Neuronal stem cell (in vitro differentiated cells): ENCODE measurements at regions not wholly inside any gene's neighbourhood (a gene's known extent, or its start where the extent isn't known, plus 50 kb on each side); places are given as distances from the start of the nearest gene placed in this dataset.

ENCODE experiments used
- DNase-seq: peaks from one replicate; pipeline ENCODE4 v3.0.0-alpha.2; 2013; ENCODE audit warnings: low spot score
- H2AFZ ChIP-seq: one replicate; pipeline ENCODE4 v1.6.1; 2013; ENCODE audit warnings: mild to moderate bottlenecking, low read length, inconsistent platforms
- H2AK5ac ChIP-seq: 2 replicates; pipeline ENCODE4 v1.6.1; 2013; ENCODE audit warnings: low read depth, mild to moderate bottlenecking, inconsistent platforms, low read length, moderate library complexity, mixed read lengths
- H2BK120ac ChIP-seq: 2 replicates; pipeline ENCODE4 v1.6.1; 2013; ENCODE audit warnings: low read depth, mild to moderate bottlenecking, inconsistent platforms, low read length, moderate library complexity, mixed read lengths
- H2BK12ac ChIP-seq: one replicate; pipeline ENCODE4 v1.6.1; 2013; ENCODE audit warnings: low read length, inconsistent platforms
- H2BK15ac ChIP-seq: 2 replicates; pipeline ENCODE4 v1.6.1; 2013; ENCODE audit warnings: mild to moderate bottlenecking, low read length, inconsistent platforms, mixed read lengths
- H2BK5ac ChIP-seq: one replicate; pipeline ENCODE4 v1.6.1; 2013; ENCODE audit warnings: inconsistent platforms, mild to moderate bottlenecking, low read length, moderate library complexity
- H3K14ac ChIP-seq: one replicate; pipeline ENCODE4 v1.6.1; 2013; ENCODE audit warnings: low read length, inconsistent platforms
- H3K18ac ChIP-seq: 2 replicates; pipeline ENCODE4 v1.6.1; 2013; ENCODE audit warnings: low read length, inconsistent platforms
- H3K23ac ChIP-seq: 2 replicates; pipeline ENCODE4 v1.6.1; 2013; ENCODE audit warnings: low read depth, mild to moderate bottlenecking, mixed read lengths, low read length, inconsistent platforms; ENCODE audit not compliant: poor library complexity
- H3K27ac ChIP-seq: replicated peaks from 3 replicates; pipeline ENCODE4 v1.5.1; 2013; ENCODE audit warnings: low read length, inconsistent platforms
- H3K27me3 ChIP-seq, 3 experiments: 2 replicates each; pipeline ENCODE4 v1.6.1; 2013; ENCODE audit warnings: low read length in 3 of 3, mild to moderate bottlenecking in 2 of 3, inconsistent platforms in 1 of 3, low read depth in 1 of 3, mixed read lengths in 1 of 3, moderate library complexity in 1 of 3; ENCODE audit not compliant: control insufficient read depth in 3 of 3, insufficient read depth in 3 of 3
- H3K36me3 ChIP-seq, 2 donors: replicated peaks in 1 of 2; 2 replicates each; pipeline ENCODE4 v1.6.1; 2013; ENCODE audit warnings: low read length in 2 of 2; ENCODE audit not compliant: control insufficient read depth in 2 of 2, insufficient read depth in 2 of 2
- H3K4ac ChIP-seq: 2 replicates; pipeline ENCODE4 v1.6.1; 2013; ENCODE audit warnings: inconsistent platforms, mild to moderate bottlenecking, low read length, moderate library complexity
- H3K4me1 ChIP-seq, 2 donors: 1 replicate in 1 of 2; 2 replicates in 1 of 2; pipeline ENCODE4 v1.6.1; 2013; ENCODE audit warnings: low read length in 2 of 2, low read depth in 1 of 2; ENCODE audit not compliant: control insufficient read depth in 2 of 2, insufficient read depth in 1 of 2
- H3K4me2 ChIP-seq: one replicate; pipeline ENCODE4 v1.6.1; 2013; ENCODE audit warnings: mild to moderate bottlenecking, low read length, inconsistent platforms; ENCODE audit not compliant: insufficient read depth, poor library complexity, severe bottlenecking
- H3K4me3 ChIP-seq, 2 donors: 2 replicates each; pipeline ENCODE4 v1.5.1; 2013; ENCODE audit warnings: low read length in 2 of 2, mild to moderate bottlenecking in 2 of 2, inconsistent platforms in 1 of 2, moderate library complexity in 1 of 2
- H3K79me1 ChIP-seq: one replicate; pipeline ENCODE4 v1.6.1; 2013; ENCODE audit warnings: low read depth, mild to moderate bottlenecking, inconsistent platforms, low read length, moderate library complexity
- H3K9ac ChIP-seq: one replicate; pipeline ENCODE4 v1.6.1; 2013; ENCODE audit warnings: mild to moderate bottlenecking, low read depth, low read length, inconsistent platforms; ENCODE audit not compliant: poor library complexity
- H3K9me3 ChIP-seq, 2 donors: replicated peaks in 1 of 2; 2 replicates each; pipeline versions ENCODE3 to v1.6.1; 2013; ENCODE audit warnings: low read length in 2 of 2, mild to moderate bottlenecking in 2 of 2, inconsistent platforms in 1 of 2, low read depth in 1 of 2, mixed read lengths in 1 of 2, moderate library complexity in 1 of 2; ENCODE audit not compliant: control insufficient read depth in 2 of 2, insufficient read depth in 1 of 2
- H4K8ac ChIP-seq: one replicate; pipeline ENCODE4 v1.6.1; 2013; ENCODE audit warnings: low read depth, mild to moderate bottlenecking, inconsistent platforms, low read length, moderate library complexity
- H4K91ac ChIP-seq: one replicate; pipeline ENCODE4 v1.6.1; 2013; ENCODE audit warnings: low read length, low read depth, mild to moderate bottlenecking, inconsistent platforms; ENCODE audit not compliant: poor library complexity
- WGBS, 2 donors: extraction: QIAGEN DNeasy Blood & Tissue Kit; methylation state at CpG; one replicate each; pipeline ENCODE4 v1.1.7; 2013; ENCODE audit warnings: missing lambda C conversion rate in 2 of 2, mixed read lengths in 1 of 2; ENCODE audit not compliant: insufficient read length in 2 of 2, insufficient replicate concordance in 1 of 2; ENCODE audit errors: extremely low coverage in 2 of 2; 5-methylcytosine and 5-hydroxymethylcytosine counted together

DNA sequence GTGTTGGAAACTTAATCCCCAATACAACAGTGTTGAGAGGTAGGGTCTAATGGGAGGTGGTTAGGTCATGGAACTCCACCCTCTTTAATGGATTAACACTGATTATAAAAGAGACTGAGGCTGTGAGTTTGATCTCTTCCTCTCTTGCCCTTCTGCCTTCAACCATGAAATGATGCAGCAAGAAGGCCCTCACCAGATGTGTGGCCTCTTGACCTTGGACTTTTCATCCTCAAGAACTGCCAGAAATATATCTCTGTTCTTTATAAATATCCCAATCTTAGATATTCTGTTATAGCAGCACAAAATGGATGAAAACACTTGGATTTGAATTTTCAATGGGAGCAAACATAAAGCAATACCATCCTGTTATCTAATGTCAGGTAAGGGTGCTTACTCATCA lies 67.6 kb downstream of the NMUR2 start:
- Histone ChIP-seq H2BK15ac (no peak overlapping the region), H3K14ac (no peak overlapping the region), H2BK5ac (no peak overlapping the region), H3K36me3 (no peaks in the 10 kb centered on the region), H4K8ac (no peak overlapping the region), H3K79me1 (no peaks in the 10 kb centered on the region), H3K4me2 (no peak overlapping the region), H3K27me3 (no peaks in the 10 kb centered on the region), H2BK120ac (no peak overlapping the region), H4K91ac (no peak overlapping the region), H3K4ac (no peak overlapping the region), H3K23ac (no peak overlapping the region), H2AK5ac (no peak overlapping the region), H3K9ac (no peak overlapping the region), H3K9me3 (no peaks in the 10 kb centered on the region), H2AFZ (no peak overlapping the region), H3K4me1 (no peaks in the 10 kb centered on the region), H2BK12ac (no peak overlapping the region), H3K27ac (no peak overlapping the region), H3K18ac (no peak overlapping the region), H3K4me3 (no peak overlapping the region)
- no peak for DNase-seq

GRCh38 chr5:152335461-152335860 lies 69.6 kb downstream of the NMUR2 start:
- Histone ChIP-seq H3K36me3 (no peaks in the 10 kb centered on the region), H2BK120ac (no peak overlapping the region), H3K9ac (no peak overlapping the region), H4K91ac (no peak overlapping the region), H3K79me1 (no peaks in the 10 kb centered on the region), H4K8ac (no peak overlapping the region), H3K27me3 (no peaks in the 10 kb centered on the region), H2BK15ac (no peak overlapping the region), H3K27ac (no peak overlapping the region), H3K4ac (no peak overlapping the region), H2AK5ac (no peak overlapping the region), H2BK12ac (no peak overlapping the region), H3K18ac (no peak overlapping the region), H3K4me3 (no peak overlapping the region), H2AFZ (no peak overlapping the region), H3K4me1 (peaks cover 0 to 2% of the 10 kb centered on the region in 2 donors), H2BK5ac (no peak overlapping the region), H3K9me3 (no peaks in the 10 kb centered on the region), H3K14ac (no peak overlapping the region), H3K4me2 (no peak overlapping the region), H3K23ac (no peak overlapping the region)
- WGBS, 2 donors: no CpG with 5 or more reads among the region's 1 CpG
- no peak for DNase-seq

GRCh38 chr5:152332716-152333460 lies 72.2 kb downstream of the NMUR2 start:
- H3K79me1 ChIP-seq: no peaks in the 10 kb centered on the region
- no peak overlapping the region for H3K9ac ChIP-seq
- H3K4me3 ChIP-seq: no peak overlapping the region
- no peak overlapping the region for H2BK5ac ChIP-seq
- no peak overlapping the region for H3K23ac ChIP-seq
- no peaks in the 10 kb centered on the region for H3K36me3 ChIP-seq
- H3K18ac ChIP-seq: no peak overlapping the region
- no peak overlapping the region for H3K4me2 ChIP-seq
- no peak overlapping the region for H3K4ac ChIP-seq
- H3K27me3 ChIP-seq: no peaks in the 10 kb centered on the region
- no peak for DNase-seq
- no peak overlapping the region for H2BK12ac ChIP-seq
- H3K14ac ChIP-seq: no peak overlapping the region
- H3K4me1 ChIP-seq: peaks cover 0 to 2% of the 10 kb centered on the region in 2 donors
- H4K91ac ChIP-seq: no peak overlapping the region
- no CpG with 5 or more reads among the region's 5 CpGs for WGBS, 2 donors
- no peak overlapping the region for H3K27ac ChIP-seq
- H2BK120ac ChIP-seq: no peak overlapping the region
- H2BK15ac ChIP-seq: no peak overlapping the region
- no peaks in the 10 kb centered on the region for H3K9me3 ChIP-seq
- no peak overlapping the region for H2AFZ ChIP-seq
- H2AK5ac ChIP-seq: no peak overlapping the region
- H4K8ac ChIP-seq: no peak overlapping the region

GRCh38 chr5:152331718-152332117 lies 73.4 kb downstream of the NMUR2 start:
- H4K91ac ChIP-seq: no peak overlapping the region
- H2BK15ac ChIP-seq: no peak overlapping the region
- no peak for DNase-seq
- H3K4me2 ChIP-seq: no peak overlapping the region
- H2BK5ac ChIP-seq: no peak overlapping the region
- H3K4me1 ChIP-seq: peaks cover 0 to 2% of the 10 kb centered on the region in 2 donors
- no peak overlapping the region for H3K23ac ChIP-seq
- H3K4me3 ChIP-seq: no peak overlapping the region
- no CpG with 5 or more reads among the region's 2 CpGs for WGBS, 2 donors
- H4K8ac ChIP-seq: no peak overlapping the region
- H3K4ac ChIP-seq: no peak overlapping the region
- H3K27me3 ChIP-seq: no peaks in the 10 kb centered on the region
- H2BK120ac ChIP-seq: no peak overlapping the region
- H3K36me3 ChIP-seq: no peaks in the 10 kb centered on the region
- H3K9me3 ChIP-seq: no peaks in the 10 kb centered on the region
- no peak overlapping the region for H3K9ac ChIP-seq
- H3K18ac ChIP-seq: no peak overlapping the region
- no peak overlapping the region for H3K27ac ChIP-seq
- H3K14ac ChIP-seq: no peak overlapping the region
- H2AK5ac ChIP-seq: no peak overlapping the region
- no peak overlapping the region for H2BK12ac ChIP-seq
- H2AFZ ChIP-seq: no peak overlapping the region
- H3K79me1 ChIP-seq: no peaks in the 10 kb centered on the region
